H9 (cell line): ENCODE measurements at regions not wholly inside any gene's neighbourhood (a gene's known extent, or its start where the extent isn't known, plus 50 kb on each side); places are given as distances from the start of the nearest gene placed in this dataset.

ENCODE experiments used
- DNase-seq: peaks from one replicate; pipeline ENCODE4 v3.0.0-alpha.2; 2017
- H2AFZ ChIP-seq: one replicate; pipeline ENCODE4 v1.6.1; 2013; ENCODE audit warnings: mild to moderate bottlenecking, low read length, control low read depth, moderate library complexity
- H2AK5ac ChIP-seq: 2 replicates; pipeline ENCODE4 v1.6.1; 2013; ENCODE audit warnings: low read length, control low read depth, mixed read lengths; ENCODE audit not compliant: insufficient read length
- H2BK120ac ChIP-seq: one replicate; pipeline ENCODE4 v1.6.1; 2013; ENCODE audit warnings: low read depth, mild to moderate bottlenecking, low read length, control low read depth, inconsistent platforms; ENCODE audit not compliant: poor library complexity, severe bottlenecking
- H2BK12ac ChIP-seq: 2 replicates; pipeline ENCODE4 v1.6.1; 2013; ENCODE audit warnings: low read length, control low read depth, mixed read lengths, low read depth; ENCODE audit not compliant: insufficient read length
- H2BK15ac ChIP-seq: 2 replicates; pipeline ENCODE4 v1.6.1; 2013; ENCODE audit warnings: low read depth, low read length, control low read depth
- H2BK20ac ChIP-seq: one replicate; pipeline ENCODE4 v1.6.1; 2013; ENCODE audit warnings: low read depth, mild to moderate bottlenecking, low read length, control low read depth, inconsistent platforms; ENCODE audit not compliant: poor library complexity, severe bottlenecking
- H2BK5ac ChIP-seq: 2 replicates; pipeline ENCODE4 v1.6.1; 2013; ENCODE audit warnings: low read length, control low read depth, mixed read lengths; ENCODE audit not compliant: insufficient read length
- H3K14ac ChIP-seq: 2 replicates; pipeline ENCODE4 v1.6.1; 2013; ENCODE audit warnings: low read length, control low read depth; ENCODE audit not compliant: insufficient read depth
- H3K18ac ChIP-seq: 2 replicates; pipeline ENCODE4 v1.6.1; 2013; ENCODE audit warnings: low read depth, mild to moderate bottlenecking, mixed read lengths, low read length, control low read depth; ENCODE audit not compliant: insufficient read length
- H3K23ac ChIP-seq: 2 replicates; pipeline ENCODE4 v1.6.1; 2013; ENCODE audit warnings: low read length, control low read depth, mixed read lengths, low read depth; ENCODE audit not compliant: insufficient read length
- H3K23me2 ChIP-seq: 2 replicates; pipeline ENCODE4 v1.6.1; 2013; ENCODE audit warnings: low read depth, mild to moderate bottlenecking, mixed read lengths, low read length, control low read depth; ENCODE audit not compliant: insufficient read length, poor library complexity, severe bottlenecking
- H3K27ac ChIP-seq: 2 replicates; pipeline ENCODE4 v1.5.1; 2013; ENCODE audit warnings: low read length, control low read depth, mixed read lengths, low read depth; ENCODE audit not compliant: insufficient read length
- H3K27me3 ChIP-seq: 2 replicates; pipeline ENCODE4 v1.6.1; 2013; ENCODE audit warnings: low read length, control low read depth, inconsistent platforms; ENCODE audit not compliant: insufficient read depth
- H3K4ac ChIP-seq: 2 replicates; pipeline ENCODE4 v1.6.1; 2013; ENCODE audit warnings: low read depth, mild to moderate bottlenecking, control low read depth, inconsistent platforms, low read length, moderate library complexity
- H3K4me1 ChIP-seq: 2 replicates; pipeline ENCODE4 v1.6.1; 2013; ENCODE audit warnings: low read length, control low read depth, inconsistent platforms; ENCODE audit not compliant: insufficient read depth
- H3K4me2 ChIP-seq: 2 replicates; pipeline ENCODE4 v1.6.1; 2013; ENCODE audit warnings: low read length, control low read depth, mixed read lengths; ENCODE audit not compliant: insufficient read length, insufficient read depth
- H3K56ac ChIP-seq: 2 replicates; pipeline ENCODE4 v1.6.1; 2013; ENCODE audit warnings: low read depth, mild to moderate bottlenecking, mixed read lengths, low read length, control low read depth; ENCODE audit not compliant: insufficient read length
- H3K79me1 ChIP-seq: 2 replicates; pipeline ENCODE4 v1.6.1; 2013; ENCODE audit warnings: low read depth, mild to moderate bottlenecking, moderate library complexity, low read length, control low read depth, inconsistent platforms; ENCODE audit not compliant: insufficient read depth, poor library complexity, severe bottlenecking
- H3K79me2 ChIP-seq: 2 replicates; pipeline ENCODE4 v1.6.1; 2013; ENCODE audit warnings: low read length, control low read depth, inconsistent platforms; ENCODE audit not compliant: insufficient read depth
- H3K9ac ChIP-seq: 2 replicates; pipeline ENCODE4 v1.6.1; 2013; ENCODE audit warnings: low read length, control low read depth, mixed read lengths; ENCODE audit not compliant: insufficient read length; ENCODE audit errors: extremely low read depth
- H3K9me3 ChIP-seq: one replicate; pipeline ENCODE4 v1.6.1; 2013; ENCODE audit warnings: low read depth, low read length, inconsistent platforms; ENCODE audit not compliant: control insufficient read depth
- H3T11ph ChIP-seq: one replicate; pipeline ENCODE4 v1.6.1; 2013; ENCODE audit warnings: mild to moderate bottlenecking, low read length, control low read depth, inconsistent platforms
- H4K20me1 ChIP-seq: one replicate; pipeline ENCODE4 v1.6.1; 2013; ENCODE audit not compliant: control insufficient read depth, insufficient read length, insufficient read depth
- H4K5ac ChIP-seq: 2 replicates; pipeline ENCODE4 v1.6.1; 2013; ENCODE audit warnings: low read depth, mild to moderate bottlenecking, mixed read lengths, low read length, control low read depth; ENCODE audit not compliant: insufficient read length
- H4K8ac ChIP-seq: replicated peaks from 2 replicates; pipeline ENCODE4 v1.6.1; 2013; ENCODE audit warnings: low read length, control low read depth, mixed read lengths, low read depth; ENCODE audit not compliant: insufficient read length
- H4K91ac ChIP-seq: 2 replicates; pipeline ENCODE4 v1.6.1; 2013; ENCODE audit warnings: low read depth, mild to moderate bottlenecking, moderate library complexity, mixed read lengths, low read length, control low read depth; ENCODE audit not compliant: insufficient read length
- H3K27ac Mint-ChIP-seq, 3 experiments: 2 replicates in 2 of 3; 3 replicates in 1 of 3; pipeline ENCODE4 v1.8.0; 2020 to 2021; ENCODE audit warnings: mixed read lengths in 3 of 3, mild to moderate bottlenecking in 1 of 3, moderate library complexity in 1 of 3
- H3K27me3 Mint-ChIP-seq: 2 replicates; pipeline ENCODE4 v1.8.0; 2021; ENCODE audit warnings: low read depth, mild to moderate bottlenecking, moderate library complexity, mixed read lengths
- H3K36me3 Mint-ChIP-seq, 3 experiments: 2 replicates in 2 of 3; 3 replicates in 1 of 3; pipeline ENCODE4 v1.8.0; 2020 to 2021; ENCODE audit warnings: low read depth in 3 of 3, mixed read lengths in 3 of 3; ENCODE audit not compliant: insufficient read depth in 1 of 3
- H3K4me1 Mint-ChIP-seq, 2 experiments: 2 replicates each; pipeline ENCODE4 v1.8.0; 2020; ENCODE audit warnings: mixed read lengths in 2 of 2
- H3K4me3 Mint-ChIP-seq, 2 experiments: 2 replicates in 1 of 2; 3 replicates in 1 of 2; pipeline ENCODE4 v1.8.0; 2020 to 2021; ENCODE audit warnings: mild to moderate bottlenecking in 2 of 2, mixed read lengths in 2 of 2, moderate library complexity in 1 of 2
- H3K9me3 Mint-ChIP-seq, 2 experiments: 2 replicates in 1 of 2; 3 replicates in 1 of 2; pipeline ENCODE4 v1.8.0; 2020; ENCODE audit warnings: mild to moderate bottlenecking in 2 of 2, mixed read lengths in 2 of 2, moderate library complexity in 1 of 2
- WGBS: extraction: QIAGEN DNeasy Blood & Tissue Kit; methylation state at CpG from one replicate; pipeline ENCODE4 v1.1.7; 2013; ENCODE audit warnings: missing lambda C conversion rate, low lambda C conversion rate, mixed read lengths; ENCODE audit not compliant: insufficient read length; ENCODE audit errors: extremely low coverage; 5-methylcytosine and 5-hydroxymethylcytosine counted together
- TF ChIP-seq, protein P1 (sequence below): fragments of 200-600 bp; sonication (generic); conservative IDR thresholded peaks from 3 replicates; pipeline ENCODE4 v1.8.0; 2021; ENCODE audit warnings: antibody characterized with exemption, mild to moderate bottlenecking

DNA sequence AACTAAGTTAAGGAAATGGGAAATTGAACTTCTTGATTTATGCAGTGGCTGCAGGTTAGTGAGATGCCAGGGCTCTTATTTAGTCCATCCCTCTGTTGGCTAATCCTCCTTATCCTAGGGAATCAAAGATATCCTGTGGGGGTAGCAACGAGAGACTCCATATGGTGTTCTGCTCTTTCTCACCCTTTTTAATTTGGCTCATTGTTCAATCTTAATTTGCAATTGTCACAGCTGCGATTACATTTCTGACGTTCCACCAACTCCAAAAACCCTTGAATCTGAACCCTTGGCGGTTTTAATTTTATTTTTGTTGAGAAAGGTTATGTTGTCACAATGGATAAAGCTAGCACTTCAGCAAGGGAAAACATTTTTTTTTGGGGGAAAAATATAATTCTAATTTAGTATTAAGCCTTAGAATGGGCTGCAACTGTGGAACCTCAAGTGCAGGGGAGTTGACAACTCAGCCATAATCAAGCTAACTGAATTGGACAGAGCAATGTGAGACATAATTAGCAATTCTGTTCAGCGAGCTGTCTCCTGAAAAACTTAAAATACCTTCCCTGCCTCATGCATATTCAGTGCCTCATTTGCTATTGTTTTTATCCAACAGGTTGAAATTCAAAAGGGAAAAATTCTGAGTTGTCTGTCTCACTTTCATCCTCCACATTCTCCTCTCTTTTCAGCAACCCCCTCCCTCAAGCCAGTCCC, 91.3 kb downstream of the MAT2B start:
- DNase-seq, result no peak
- no peak overlapping the region for H4K5ac ChIP-seq
- no peaks in the 10 kb centered on the region for H3K79me1 ChIP-seq
- H3K4me3 Mint-ChIP-seq, result no peak overlapping the region
- no peak overlapping the region for H3K4me2 ChIP-seq
- H3K27me3 Mint-ChIP-seq, result no peaks in the 10 kb centered on the region
- H4K8ac ChIP-seq, result no peak overlapping the region
- H3T11ph ChIP-seq, result no peak overlapping the region
- H3K27me3 ChIP-seq, result no peaks in the 10 kb centered on the region
- peaks cover 7 to 12% of the 10 kb centered on the region in 2 experiments for H3K4me1 Mint-ChIP-seq
- no peaks in the 10 kb centered on the region for H3K4me1 ChIP-seq
- no CpG with 5 or more reads among the region's 5 CpGs for WGBS
- H2BK5ac ChIP-seq, result no peak overlapping the region
- H4K91ac ChIP-seq, result no peak overlapping the region
- no peak overlapping the region for H3K27ac Mint-ChIP-seq
- no peak overlapping the region for H2BK20ac ChIP-seq
- H3K56ac ChIP-seq, result no peak overlapping the region
- no peaks in the 10 kb centered on the region for H4K20me1 ChIP-seq
- H2AFZ ChIP-seq, result no peak overlapping the region
- H3K9me3 ChIP-seq, result no peaks in the 10 kb centered on the region
- H3K23me2 ChIP-seq, result no peaks in the 10 kb centered on the region
- H3K27ac ChIP-seq, result no peak overlapping the region
- no peak overlapping the region for H3K4ac ChIP-seq
- H2BK12ac ChIP-seq, result no peak overlapping the region
- no peak overlapping the region for H3K23ac ChIP-seq
- no peak overlapping the region for H3K9ac ChIP-seq
- H3K18ac ChIP-seq, result no peak overlapping the region
- H2BK120ac ChIP-seq, result no peak overlapping the region
- peaks cover 2% of the 10 kb centered on the region; the same call in 1 of the 2 replicates for H3K79me2 ChIP-seq
- H3K36me3 Mint-ChIP-seq, result no peaks in the 10 kb centered on the region
- peaks cover 0 to 2% of the 10 kb centered on the region in 2 experiments; a peak in 1 of 5 replicates for H3K9me3 Mint-ChIP-seq
- no peak overlapping the region for H3K14ac ChIP-seq
- H2BK15ac ChIP-seq, result no peak overlapping the region
- TF ChIP-seq, protein P1, sequence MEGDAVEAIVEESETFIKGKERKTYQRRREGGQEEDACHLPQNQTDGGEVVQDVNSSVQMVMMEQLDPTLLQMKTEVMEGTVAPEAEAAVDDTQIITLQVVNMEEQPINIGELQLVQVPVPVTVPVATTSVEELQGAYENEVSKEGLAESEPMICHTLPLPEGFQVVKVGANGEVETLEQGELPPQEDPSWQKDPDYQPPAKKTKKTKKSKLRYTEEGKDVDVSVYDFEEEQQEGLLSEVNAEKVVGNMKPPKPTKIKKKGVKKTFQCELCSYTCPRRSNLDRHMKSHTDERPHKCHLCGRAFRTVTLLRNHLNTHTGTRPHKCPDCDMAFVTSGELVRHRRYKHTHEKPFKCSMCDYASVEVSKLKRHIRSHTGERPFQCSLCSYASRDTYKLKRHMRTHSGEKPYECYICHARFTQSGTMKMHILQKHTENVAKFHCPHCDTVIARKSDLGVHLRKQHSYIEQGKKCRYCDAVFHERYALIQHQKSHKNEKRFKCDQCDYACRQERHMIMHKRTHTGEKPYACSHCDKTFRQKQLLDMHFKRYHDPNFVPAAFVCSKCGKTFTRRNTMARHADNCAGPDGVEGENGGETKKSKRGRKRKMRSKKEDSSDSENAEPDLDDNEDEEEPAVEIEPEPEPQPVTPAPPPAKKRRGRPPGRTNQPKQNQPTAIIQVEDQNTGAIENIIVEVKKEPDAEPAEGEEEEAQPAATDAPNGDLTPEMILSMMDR, result no peak
- no peak overlapping the region for H2AK5ac ChIP-seq
